Smooth muscle cell (in vitro differentiated cells): ENCODE measurements at regions not wholly inside any gene's neighbourhood (a gene's known extent, or its start where the extent isn't known, plus 50 kb on each side); places are given as distances from the start of the nearest gene placed in this dataset.

ENCODE experiments used
- DNase-seq: peaks from one replicate; lab custom pipeline; 2025; ENCODE audit not compliant: unreplicated experiment; lab: John Stamatoyannopoulos, UW
- H2AFZ ChIP-seq: fragments of 200-600 bp; sonication (generic); 2 replicates; pipeline ENCODE4 v1.6.0; 2016; ENCODE audit warnings: antibody characterized with exemption, low read depth, mild to moderate bottlenecking
- H3F3A ChIP-seq: fragments of 200-600 bp; sonication (generic); 2 replicates; pipeline ENCODE4 v1.6.0; 2017; ENCODE audit warnings: antibody characterized with exemption, low read depth
- H3K27ac ChIP-seq: fragments of 200-600 bp; sonication (generic); 2 replicates; pipeline ENCODE4 v1.5.1; 2016; ENCODE audit warnings: low read depth, mild to moderate bottlenecking
- H3K27me3 ChIP-seq: fragments of 200-600 bp; sonication (generic); 2 replicates; pipeline ENCODE4 v1.6.1; 2016; ENCODE audit warnings: low read depth, mild to moderate bottlenecking
- H3K36me3 ChIP-seq: fragments of 200-600 bp; sonication (generic); 2 replicates; pipeline ENCODE4 v1.5.1; 2016; ENCODE audit warnings: low read depth
- H3K4me1 ChIP-seq: fragments of 200-600 bp; sonication (generic); 2 replicates; pipeline ENCODE4 v1.5.1; 2016; ENCODE audit warnings: low read depth
- H3K4me2 ChIP-seq: fragments of 200-600 bp; sonication (generic); 2 replicates; pipeline ENCODE4 v1.6.0; 2016; ENCODE audit warnings: mild to moderate bottlenecking
- H3K4me3 ChIP-seq: fragments of 200-600 bp; sonication (generic); 2 replicates; pipeline ENCODE4 v1.5.1; 2016; ENCODE audit warnings: mild to moderate bottlenecking
- H3K79me2 ChIP-seq: fragments of 200-600 bp; sonication (generic); 2 replicates; pipeline ENCODE4 v1.6.0; 2016; ENCODE audit warnings: low read depth, mild to moderate bottlenecking
- H3K9ac ChIP-seq: fragments of 200-600 bp; sonication (generic); 2 replicates; pipeline ENCODE4 v1.6.0; 2016; ENCODE audit warnings: low read depth
- H3K9me3 ChIP-seq: fragments of 200-600 bp; sonication (generic); replicated peaks from 2 replicates; pipeline ENCODE4 v1.5.1; 2016; ENCODE audit warnings: low read depth
- H4K20me1 ChIP-seq: fragments of 200-600 bp; sonication (generic); 2 replicates; pipeline ENCODE4 v1.6.0; 2016; ENCODE audit warnings: low read depth
- CTCF ChIP-seq: fragments of 200-600 bp; sonication (generic); IDR thresholded peaks from 2 replicates; pipeline ENCODE4 v1.5.1; 2017; ENCODE audit warnings: borderline replicate concordance, mild to moderate bottlenecking, antibody characterized with exemption; ENCODE audit not compliant: insufficient read depth, poor library complexity, severe bottlenecking
- WGBS: methylation state at CpG from one replicate; pipeline ENCODE4 v1.1.7; 2016; ENCODE audit warnings: low lambda C conversion rate; 5-methylcytosine and 5-hydroxymethylcytosine counted together

- 60% methylated on average over 15 of the region's 15 CpGs for WGBS
- no peaks in the 10 kb centered on the region for H3K27me3 ChIP-seq
- DNase-seq, result no peak
- no peaks in the 10 kb centered on the region for H3K36me3 ChIP-seq
- H3K4me2 ChIP-seq, result no peak overlapping the region
- H2AFZ ChIP-seq, result no peak overlapping the region
- H3K4me1 ChIP-seq, result peaks cover 7% of the 10 kb centered on the region
- no peaks in the 10 kb centered on the region for H3K9me3 ChIP-seq
- TF ChIP-seq CTCF, result no peak
- no peak overlapping the region for H3K9ac ChIP-seq
- no peaks in the 10 kb centered on the region for H3K79me2 ChIP-seq
- H4K20me1 ChIP-seq, result no peaks in the 10 kb centered on the region
- H3F3A ChIP-seq, result no peaks in the 10 kb centered on the region
- H3K4me3 ChIP-seq, result no peak overlapping the region
- H3K27ac ChIP-seq, result no peak overlapping the region
Observed at GRCh38 chr11:116312570-116313391, 460.0 kb downstream of the BUD13 start.

- Histone ChIP-seq H3K27me3 (no peaks in the 10 kb centered on the region), H3K9ac (no peak overlapping the region), H4K20me1 (no peaks in the 10 kb centered on the region), H3K27ac (no peak overlapping the region), H3K36me3 (no peaks in the 10 kb centered on the region), H3K4me3 (no peak overlapping the region), H3K4me1 (peaks cover 7% of the 10 kb centered on the region), H3K9me3 (no peaks in the 10 kb centered on the region), H3F3A (no peaks in the 10 kb centered on the region), H2AFZ (no peak overlapping the region), H3K79me2 (no peaks in the 10 kb centered on the region), H3K4me2 (no peak overlapping the region)
- no peak for TF ChIP-seq CTCF
- 98% methylated on average over 3 of the region's 3 CpGs for WGBS
- DNase-seq, result no peak
Observed at GRCh38 chr11:116311206-116311605, 461.6 kb downstream of the BUD13 start.

- Histone ChIP-seq H3F3A (no peaks in the 10 kb centered on the region), H3K27ac (no peak overlapping the region), H2AFZ (no peak overlapping the region), H3K9me3 (no peaks in the 10 kb centered on the region), H3K4me2 (no peak overlapping the region), H3K4me3 (no peak overlapping the region), H3K27me3 (no peaks in the 10 kb centered on the region), H3K9ac (no peak overlapping the region), H3K36me3 (no peaks in the 10 kb centered on the region), H3K79me2 (no peaks in the 10 kb centered on the region), H4K20me1 (no peaks in the 10 kb centered on the region), H3K4me1 (peaks cover 7% of the 10 kb centered on the region)
- whole genome bisulfite sequencing, result 96% methylated on average over 6 of the region's 6 CpGs
- no peak for DNase-seq
- TF ChIP-seq CTCF, result no peak
Observed at GRCh38 chr11:116310698-116311097, 462.1 kb downstream of the BUD13 start.

GRCh38 chr11:116310226-116310625 lies 462.6 kb downstream of the BUD13 start:
- Histone ChIP-seq H3K4me2 (peak overlapping the region; percentile 60), H4K20me1 (no peaks in the 10 kb centered on the region), H3F3A (no peaks in the 10 kb centered on the region), H3K79me2 (no peaks in the 10 kb centered on the region), H3K27me3 (no peaks in the 10 kb centered on the region), H3K4me3 (no peak overlapping the region), H3K9me3 (no peaks in the 10 kb centered on the region), H3K9ac (no peak overlapping the region), H2AFZ (no peak overlapping the region), H3K36me3 (no peaks in the 10 kb centered on the region), H3K27ac (peak overlapping the region; percentile 62), H3K4me1 (peaks cover 7% of the 10 kb centered on the region)
- DNase-seq, result no peak
- WGBS, result 44% methylated on average over 8 of the region's 8 CpGs
- no peak for TF ChIP-seq CTCF
